Tibial nerve (tissue), 4 donors: ENCODE measurements at regions not wholly inside any gene's neighbourhood (a gene's known extent, or its start where the extent isn't known, plus 50 kb on each side); places are given as distances from the start of the nearest gene placed in this dataset.

ENCODE experiments used
- DNase-seq, 2 donors: peaks; one replicate each; pipeline ENCODE4 v3.0.0-alpha.2; 2019; ENCODE audit warnings: low spot score in 2 of 2
- H3K27ac ChIP-seq, 4 donors: fragments of 200-600 bp; sonication (generic) in 3 of 4; one replicate each; pipeline ENCODE4 v1.5.1; 2017 to 2019; ENCODE audit warnings: mild to moderate bottlenecking in 1 of 4
- H3K27me3 ChIP-seq, 2 donors: fragments of 200-600 bp; sonication (generic) in 1 of 2; one replicate each; pipeline versions ENCODE4 v1.5.1 to v1.6.0; 2017 to 2019
- H3K36me3 ChIP-seq, 3 donors: fragments of 200-600 bp; sonication (generic); one replicate each; pipeline ENCODE4 v1.5.1; 2018 to 2019
- H3K4me1 ChIP-seq, 4 donors: fragments of 200-600 bp; sonication (generic) in 3 of 4; one replicate each; pipeline ENCODE4 v1.5.1; 2017 to 2019
- H3K4me3 ChIP-seq, 4 donors: fragments of 200-600 bp; sonication (generic) in 3 of 4; one replicate each; pipeline ENCODE4 v1.5.1; 2017 to 2019; ENCODE audit warnings: mild to moderate bottlenecking in 1 of 4, moderate library complexity in 1 of 4
- H3K9me3 ChIP-seq, 4 donors: fragments of 200-600 bp; sonication (generic) in 3 of 4; one replicate each; pipeline ENCODE4 v1.5.1; 2017 to 2019
- EP300 ChIP-seq, 2 donors: sonication (generic); formaldehyde crosslinking; IDR thresholded peaks; one replicate each; pipeline ENCODE4 v1.6.1; 2017; ENCODE audit warnings: antibody characterized with exemption in 2 of 2, mild to moderate bottlenecking in 1 of 2
- POLR2A ChIP-seq, 2 donors: fragments of 450-650 bp; IDR thresholded peaks; one replicate each; pipeline ENCODE4 v1.6.1; 2017; ENCODE audit warnings: antibody characterized with exemption in 2 of 2, mild to moderate bottlenecking in 2 of 2, moderate library complexity in 2 of 2
- WGBS, 2 donors: methylation state at CpG; one replicate each; pipeline ENCODE4 v1.1.5; 2018; 5-methylcytosine and 5-hydroxymethylcytosine counted together
- TF ChIP-seq, protein P1 (sequence below), 5 experiments: fragments of 200-600 bp in 3 of 5; fragments of 450-650 bp in 2 of 5; sonication (generic) in 3 of 5; IDR thresholded peaks; one replicate each; pipeline ENCODE4 v1.5.1; 2016 to 2019; ENCODE audit warnings: antibody characterized with exemption in 5 of 5, mild to moderate bottlenecking in 3 of 5, moderate library complexity in 2 of 5

- Histone ChIP-seq H3K9me3 (no peaks in the 10 kb centered on the region), H3K27me3 (no peaks in the 10 kb centered on the region), H3K27ac (no peak overlapping the region), H3K36me3 (no peaks in the 10 kb centered on the region), H3K4me3 (no peak overlapping the region), H3K4me1 (no peaks in the 10 kb centered on the region)
- TF ChIP-seq, protein P1, sequence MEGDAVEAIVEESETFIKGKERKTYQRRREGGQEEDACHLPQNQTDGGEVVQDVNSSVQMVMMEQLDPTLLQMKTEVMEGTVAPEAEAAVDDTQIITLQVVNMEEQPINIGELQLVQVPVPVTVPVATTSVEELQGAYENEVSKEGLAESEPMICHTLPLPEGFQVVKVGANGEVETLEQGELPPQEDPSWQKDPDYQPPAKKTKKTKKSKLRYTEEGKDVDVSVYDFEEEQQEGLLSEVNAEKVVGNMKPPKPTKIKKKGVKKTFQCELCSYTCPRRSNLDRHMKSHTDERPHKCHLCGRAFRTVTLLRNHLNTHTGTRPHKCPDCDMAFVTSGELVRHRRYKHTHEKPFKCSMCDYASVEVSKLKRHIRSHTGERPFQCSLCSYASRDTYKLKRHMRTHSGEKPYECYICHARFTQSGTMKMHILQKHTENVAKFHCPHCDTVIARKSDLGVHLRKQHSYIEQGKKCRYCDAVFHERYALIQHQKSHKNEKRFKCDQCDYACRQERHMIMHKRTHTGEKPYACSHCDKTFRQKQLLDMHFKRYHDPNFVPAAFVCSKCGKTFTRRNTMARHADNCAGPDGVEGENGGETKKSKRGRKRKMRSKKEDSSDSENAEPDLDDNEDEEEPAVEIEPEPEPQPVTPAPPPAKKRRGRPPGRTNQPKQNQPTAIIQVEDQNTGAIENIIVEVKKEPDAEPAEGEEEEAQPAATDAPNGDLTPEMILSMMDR (IDR thresholded peaks at IDR 0.05), result no peak
- TF ChIP-seq POLR2A (IDR thresholded peaks at IDR 0.05) (no peak), EP300 (IDR thresholded peaks at IDR 0.05) (no peak)
- WGBS, 2 donors, result 52 to 68% methylated on average over 1 of the region's 1 CpG
- no peak for DNase-seq
Measured at GRCh38 chr5:148763996-148764395, 62.4 kb upstream of the ADRB2 start.

DNA sequence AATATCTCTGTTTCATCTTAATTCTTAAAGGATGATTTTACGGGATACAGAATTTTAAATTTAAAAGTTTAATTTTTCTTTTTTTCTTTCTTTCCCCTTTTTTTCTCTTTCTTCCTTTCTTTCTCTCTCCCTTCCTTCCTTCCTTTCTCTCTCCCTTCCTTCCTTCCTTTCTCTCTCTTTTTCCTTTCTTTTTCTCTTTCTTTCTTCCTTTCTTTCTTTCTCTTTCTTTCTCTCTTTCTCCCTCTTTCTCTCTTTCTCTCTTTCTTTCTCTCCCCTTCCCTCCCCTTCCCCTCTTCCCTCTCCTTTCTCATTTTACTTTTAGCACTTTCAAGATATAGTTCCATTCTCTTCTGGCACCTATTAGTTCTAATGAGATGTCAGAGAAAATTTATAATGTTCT is 61.4 kb upstream of the ADRB2 start:
- Histone ChIP-seq H3K27me3 (no peaks in the 10 kb centered on the region), H3K4me3 (no peak overlapping the region)
- WGBS, 2 donors, result 45 to 53% methylated on average over 1 of the region's 1 CpG

DNA sequence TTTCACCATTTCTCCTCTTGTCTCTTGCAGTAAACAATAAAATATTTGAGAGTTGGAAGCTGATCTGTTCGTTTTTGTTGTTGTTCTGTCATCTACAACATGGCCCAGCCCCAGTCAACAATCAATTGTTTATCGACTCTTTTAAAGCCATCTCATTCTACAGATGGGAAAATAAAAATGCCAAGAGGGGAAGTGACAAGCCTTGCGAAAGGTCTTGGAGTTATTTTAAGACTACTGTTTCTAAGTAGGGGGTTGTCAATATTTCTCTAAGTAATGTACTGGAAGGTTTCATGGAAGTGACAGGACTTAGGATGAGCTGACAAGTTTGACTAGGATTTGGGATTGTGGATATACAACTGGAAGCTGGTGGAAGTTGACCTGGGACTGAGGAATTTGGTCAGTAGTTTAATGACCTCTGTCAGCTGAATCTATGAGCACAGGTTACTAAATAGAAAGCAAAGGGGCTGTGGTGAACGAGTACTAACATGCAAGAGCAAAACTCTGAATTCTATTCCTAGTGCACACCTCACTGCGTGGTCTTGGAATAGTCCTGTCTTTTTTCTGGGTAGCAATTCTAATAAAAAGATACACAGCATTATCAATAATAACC is 57.5 kb upstream of the ADRB2 start:
- Histone ChIP-seq H3K4me1 (no peaks in the 10 kb centered on the region), H3K27me3 (no peaks in the 10 kb centered on the region), H3K27ac (no peak overlapping the region), H3K4me3 (no peak overlapping the region), H3K9me3 (no peaks in the 10 kb centered on the region), H3K36me3 (no peaks in the 10 kb centered on the region)
- TF ChIP-seq POLR2A (IDR thresholded peaks at IDR 0.05) (no peak), EP300 (IDR thresholded peaks at IDR 0.05) (no peak)
- TF ChIP-seq, protein P1 (IDR thresholded peaks at IDR 0.05), result no peak
- 68 to 72% methylated on average over 5 of the region's 5 CpGs for WGBS, 2 donors
- no peak for DNase-seq

More for the DNA sequence above, 61.4 kb upstream of the ADRB2 start:
- Histone ChIP-seq H3K4me1 (no peaks in the 10 kb centered on the region), H3K36me3 (no peaks in the 10 kb centered on the region), H3K9me3 (no peaks in the 10 kb centered on the region), H3K27ac (no peak overlapping the region)
- TF ChIP-seq, protein P1 (IDR thresholded peaks at IDR 0.05), result no peak
- TF ChIP-seq EP300 (IDR thresholded peaks at IDR 0.05) (no peak), POLR2A (IDR thresholded peaks at IDR 0.05) (no peak)
- no peak for DNase-seq

DNA sequence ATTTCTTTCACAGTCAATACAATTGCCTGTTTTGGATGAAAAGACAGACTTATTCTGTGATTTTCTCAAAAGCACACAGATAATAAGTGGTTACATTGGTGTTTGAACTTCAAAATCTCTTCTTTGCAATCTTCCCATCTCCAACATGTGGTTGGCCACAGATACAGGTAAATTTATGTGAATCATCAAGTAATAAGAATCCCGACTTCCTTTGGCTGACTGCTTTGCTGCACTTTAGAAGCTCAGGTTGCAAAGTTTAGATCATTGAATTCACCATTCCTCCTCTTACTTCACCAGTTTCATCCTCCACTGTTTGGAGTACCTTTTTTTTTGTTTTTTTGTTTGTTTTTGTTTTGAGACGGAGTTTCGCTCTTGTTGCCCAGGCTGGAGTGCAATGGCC is 56.5 kb upstream of the ADRB2 start:
- no peak overlapping the region for H3K27ac ChIP-seq
- H3K9me3 ChIP-seq, result no peaks in the 10 kb centered on the region
- no peak for TF ChIP-seq POLR2A (IDR thresholded peaks at IDR 0.05)
- WGBS, 2 donors, result 89 to 95% methylated on average over 3 of the region's 3 CpGs
- no peaks in the 10 kb centered on the region for H3K27me3 ChIP-seq
- no peak for DNase-seq
- H3K4me3 ChIP-seq, result no peak overlapping the region
- no peaks in the 10 kb centered on the region for H3K36me3 ChIP-seq
- H3K4me1 ChIP-seq, result no peaks in the 10 kb centered on the region

GRCh38 chr5:148774313-148774712 is 52.1 kb upstream of the ADRB2 start:
- no peaks in the 10 kb centered on the region for H3K9me3 ChIP-seq
- no peaks in the 10 kb centered on the region for H3K27me3 ChIP-seq
- H3K4me1 ChIP-seq, result no peaks in the 10 kb centered on the region
- WGBS, 2 donors, result 41 to 50% methylated on average over 1 of the region's 1 CpG
- H3K4me3 ChIP-seq, result no peak overlapping the region
- no peaks in the 10 kb centered on the region for H3K36me3 ChIP-seq
- no peak for DNase-seq
- TF ChIP-seq EP300 (IDR thresholded peaks at IDR 0.05) (no peak), POLR2A (IDR thresholded peaks at IDR 0.05) (no peak)
- TF ChIP-seq, protein P1 (IDR thresholded peaks at IDR 0.05), result no peak
- H3K27ac ChIP-seq, result no peak overlapping the region

DNA sequence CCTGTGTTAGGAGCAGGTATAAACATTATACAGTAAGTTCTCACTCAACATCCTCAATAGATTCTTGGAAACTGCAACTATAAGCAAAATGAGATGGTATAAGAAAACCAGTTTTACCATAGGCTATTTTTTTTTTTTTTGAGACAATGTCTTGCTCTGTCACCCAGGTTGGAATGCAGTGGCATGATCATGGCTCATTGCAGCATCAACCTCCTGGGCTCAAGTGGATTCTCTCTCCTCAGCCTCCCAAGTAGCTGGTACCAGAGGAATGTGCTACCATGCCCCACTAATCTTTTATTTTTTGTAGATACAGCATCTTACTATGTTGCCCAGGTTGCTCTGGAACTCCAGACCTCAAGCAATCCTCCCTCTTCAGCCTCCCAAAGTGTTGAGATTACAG is 50.1 kb upstream of the ADRB2 start:
- Histone ChIP-seq H3K4me3 (no peak overlapping the region), H3K36me3 (no peaks in the 10 kb centered on the region), H3K27ac (no peak overlapping the region), H3K27me3 (no peaks in the 10 kb centered on the region), H3K9me3 (no peaks in the 10 kb centered on the region), H3K4me1 (no peaks in the 10 kb centered on the region)
- no peak for DNase-seq
- TF ChIP-seq POLR2A (IDR thresholded peaks at IDR 0.05) (no peak), EP300 (IDR thresholded peaks at IDR 0.05) (no peak)
- TF ChIP-seq, protein P1 (IDR thresholded peaks at IDR 0.05), result no peak
